Skeletal muscle satellite cell (primary cell): ENCODE measurements at regions not wholly inside any gene's neighbourhood (a gene's known extent, or its start where the extent isn't known, plus 50 kb on each side); places are given as distances from the start of the nearest gene placed in this dataset.

Source experiments
- H3K27me3 ChIP-seq: 2 replicates; pipeline ENCODE4 v1.7.0; 2013; ENCODE audit warnings: low read length; ENCODE audit not compliant: control insufficient read depth, insufficient read depth
- H3K36me3 ChIP-seq: 2 replicates; pipeline ENCODE4 v1.7.0; 2013; ENCODE audit warnings: mild to moderate bottlenecking, control low read depth, low read length; ENCODE audit not compliant: insufficient read depth
- H3K4me1 ChIP-seq: 2 replicates; pipeline ENCODE4 v1.7.0; 2013; ENCODE audit warnings: low read length; ENCODE audit not compliant: control insufficient read depth, insufficient read depth
- H3K4me2 ChIP-seq: 2 replicates; pipeline ENCODE4 v1.7.0; 2013; ENCODE audit warnings: mild to moderate bottlenecking, low read length
- H3K4me3 ChIP-seq: 2 replicates; pipeline ENCODE4 v1.7.0; 2013; ENCODE audit warnings: low read length
- H3K9ac ChIP-seq: 2 replicates; pipeline ENCODE4 v1.7.0; 2013; ENCODE audit warnings: mild to moderate bottlenecking, low read depth, low read length, moderate library complexity
- H3K9me3 ChIP-seq: replicated peaks from 2 replicates; pipeline ENCODE4 v1.7.0; 2013; ENCODE audit warnings: mild to moderate bottlenecking, control low read depth, low read length

GRCh38 chr1:232385221-232385620 lies 244.7 kb downstream of the SIPA1L2 start:
- no peak overlapping the region for H3K4me2 ChIP-seq
- no peak overlapping the region for H3K9ac ChIP-seq
- H3K9me3 ChIP-seq: no peaks in the 10 kb centered on the region
- no peaks in the 10 kb centered on the region for H3K27me3 ChIP-seq
- peaks cover 7% of the 10 kb centered on the region for H3K4me1 ChIP-seq
- no peaks in the 10 kb centered on the region for H3K36me3 ChIP-seq
- no peak overlapping the region for H3K4me3 ChIP-seq

GRCh38 chr1:232384171-232384883 lies 245.6 kb downstream of the SIPA1L2 start:
- Histone ChIP-seq H3K9me3 (no peaks in the 10 kb centered on the region), H3K27me3 (no peaks in the 10 kb centered on the region), H3K9ac (no peak overlapping the region), H3K4me2 (no peak overlapping the region), H3K4me3 (no peak overlapping the region), H3K4me1 (peaks cover 9% of the 10 kb centered on the region), H3K36me3 (no peaks in the 10 kb centered on the region)

DNA sequence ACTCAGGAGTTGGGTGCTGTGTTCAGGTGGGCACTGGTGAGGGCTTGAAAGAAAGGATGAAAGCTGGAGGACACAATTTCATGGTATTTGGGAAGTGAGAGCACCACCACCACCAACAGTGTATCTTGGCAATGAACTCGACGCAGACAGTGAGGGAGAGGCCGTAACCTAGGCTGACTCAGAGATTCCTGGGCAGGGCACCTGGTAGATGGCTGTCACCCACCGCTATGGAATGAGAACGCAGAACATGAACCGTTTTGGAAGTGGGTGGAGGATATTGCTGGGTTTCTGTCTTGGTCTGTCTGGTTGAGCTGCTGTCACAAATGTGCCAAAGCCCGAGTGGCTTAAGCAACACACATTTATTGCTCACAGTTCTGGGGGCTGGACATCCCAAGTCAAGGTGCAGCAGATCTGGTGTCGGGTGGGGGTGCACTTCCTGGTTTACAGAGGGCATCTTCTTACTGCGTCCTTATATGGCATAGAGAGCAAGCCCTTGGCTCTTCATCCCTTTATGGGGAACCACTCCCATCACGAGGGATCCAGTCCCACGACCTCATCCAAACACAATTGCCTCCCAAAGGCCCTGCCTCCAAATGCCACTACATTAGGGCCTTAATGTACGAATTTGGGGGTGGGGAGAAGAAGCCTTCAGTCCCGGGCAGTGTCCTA lies 246.3 kb downstream of the SIPA1L2 start:
- no peaks in the 10 kb centered on the region for H3K36me3 ChIP-seq

DNA sequence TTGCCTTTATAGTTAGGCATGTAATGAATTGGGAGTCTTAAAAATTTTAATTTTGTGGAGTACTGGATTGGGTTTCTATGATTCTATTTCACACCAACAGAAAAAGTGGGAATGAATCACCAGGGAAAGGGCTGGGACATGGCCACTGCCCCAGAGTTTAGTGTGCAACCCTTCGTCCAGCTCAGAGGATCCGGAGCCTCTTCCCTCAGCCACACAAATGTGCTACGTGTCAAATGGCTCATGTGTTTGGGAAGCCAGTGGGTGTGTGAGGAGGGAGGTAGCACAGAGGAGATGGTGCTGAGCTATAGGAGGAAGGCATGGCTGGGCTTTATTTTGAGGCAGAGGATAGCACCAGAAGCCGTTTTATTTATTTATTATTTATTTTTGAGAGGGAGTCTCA lies 247.3 kb downstream of the SIPA1L2 start:
- no peaks in the 10 kb centered on the region for H3K27me3 ChIP-seq
- no peak overlapping the region for H3K4me2 ChIP-seq
- H3K4me3 ChIP-seq: no peak overlapping the region
- H3K4me1 ChIP-seq: peaks cover 26% of the 10 kb centered on the region
- no peaks in the 10 kb centered on the region for H3K9me3 ChIP-seq
- H3K9ac ChIP-seq: no peak overlapping the region
- no peaks in the 10 kb centered on the region for H3K36me3 ChIP-seq

More for the DNA sequence above, 246.3 kb downstream of the SIPA1L2 start:
- Histone ChIP-seq H3K9me3 (no peaks in the 10 kb centered on the region), H3K4me1 (peaks cover 17% of the 10 kb centered on the region), H3K27me3 (no peaks in the 10 kb centered on the region), H3K4me3 (no peak overlapping the region), H3K9ac (no peak overlapping the region), H3K4me2 (no peak overlapping the region)

- Histone ChIP-seq H3K4me2 (no peak overlapping the region), H3K4me3 (no peak overlapping the region), H3K36me3 (no peaks in the 10 kb centered on the region), H3K9ac (no peak overlapping the region), H3K9me3 (no peaks in the 10 kb centered on the region), H3K27me3 (no peaks in the 10 kb centered on the region), H3K4me1 (peaks cover 33% of the 10 kb centered on the region)
Measured at GRCh38 chr1:232381394-232382100, 248.4 kb downstream of the SIPA1L2 start.

DNA sequence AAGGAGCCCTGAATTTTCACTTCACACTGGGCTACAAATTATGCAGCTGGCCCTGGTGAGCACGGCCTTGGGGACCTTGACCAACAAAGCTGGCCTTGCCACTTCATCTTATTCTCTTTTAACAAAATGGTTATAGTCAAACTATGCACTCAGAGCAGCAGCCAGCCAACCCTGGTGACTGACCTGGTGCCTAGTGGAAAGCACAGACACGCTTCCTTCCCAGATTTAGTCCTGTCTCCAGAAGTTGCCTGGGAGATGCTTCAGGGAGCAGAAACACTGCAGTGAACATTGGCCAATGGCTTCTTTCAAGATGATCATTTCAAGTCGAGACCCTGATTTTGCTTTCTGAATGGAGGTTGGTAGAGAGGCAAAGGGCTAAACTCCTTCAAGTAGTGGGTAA lies 249.3 kb downstream of the SIPA1L2 start:
- no peak overlapping the region for H3K4me3 ChIP-seq
- H3K9me3 ChIP-seq: no peaks in the 10 kb centered on the region
- H3K4me1 ChIP-seq: peaks cover 33% of the 10 kb centered on the region
- no peaks in the 10 kb centered on the region for H3K36me3 ChIP-seq
- H3K9ac ChIP-seq: no peak overlapping the region
- no peak overlapping the region for H3K4me2 ChIP-seq
- H3K27me3 ChIP-seq: no peaks in the 10 kb centered on the region

- Histone ChIP-seq H3K9me3 (no peaks in the 10 kb centered on the region), H3K27me3 (no peaks in the 10 kb centered on the region), H3K4me1 (peaks cover 29% of the 10 kb centered on the region), H3K9ac (no peak overlapping the region), H3K4me2 (no peak overlapping the region), H3K4me3 (no peak overlapping the region), H3K36me3 (no peaks in the 10 kb centered on the region)
Measured at GRCh38 chr1:232380131-232380530, 249.8 kb downstream of the SIPA1L2 start.

GRCh38 chr1:232379063-232379434 lies 250.9 kb downstream of the SIPA1L2 start:
- H3K4me3 ChIP-seq: no peak overlapping the region
- no peak overlapping the region for H3K9ac ChIP-seq
- H3K4me1 ChIP-seq: peaks cover 25% of the 10 kb centered on the region
- H3K4me2 ChIP-seq: no peak overlapping the region
- no peaks in the 10 kb centered on the region for H3K36me3 ChIP-seq
- H3K27me3 ChIP-seq: no peaks in the 10 kb centered on the region
- no peaks in the 10 kb centered on the region for H3K9me3 ChIP-seq

GRCh38 chr1:232378266-232379062 lies 251.5 kb downstream of the SIPA1L2 start:
- H3K27me3 ChIP-seq: no peaks in the 10 kb centered on the region
- H3K9me3 ChIP-seq: no peaks in the 10 kb centered on the region
- no peaks in the 10 kb centered on the region for H3K36me3 ChIP-seq
- H3K4me2 ChIP-seq: no peak overlapping the region
- H3K4me1 ChIP-seq: peaks cover 25% of the 10 kb centered on the region
- no peak overlapping the region for H3K9ac ChIP-seq
- no peak overlapping the region for H3K4me3 ChIP-seq

DNA sequence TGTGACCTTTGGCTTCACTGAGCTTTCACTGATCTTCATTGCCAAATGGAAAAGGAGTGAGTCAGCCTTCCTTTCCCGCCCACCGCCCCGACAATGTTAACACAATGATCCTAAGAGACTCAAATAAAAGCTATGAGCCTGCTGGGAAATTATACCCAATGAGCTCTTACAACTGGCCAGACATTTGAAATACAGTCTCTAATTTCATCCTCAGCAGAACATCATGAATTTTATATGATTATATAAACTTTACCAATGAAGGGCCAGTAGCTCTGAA lies 252.5 kb downstream of the SIPA1L2 start:
- Histone ChIP-seq H3K9ac (no peak overlapping the region), H3K27me3 (no peaks in the 10 kb centered on the region), H3K4me3 (no peak overlapping the region), H3K36me3 (no peaks in the 10 kb centered on the region), H3K4me1 (peaks cover 25% of the 10 kb centered on the region), H3K9me3 (no peaks in the 10 kb centered on the region), H3K4me2 (no peak overlapping the region)
